ENCODE measurements at regions not wholly inside any gene's neighbourhood (a gene's known extent, or its start where the extent isn't known, plus 50 kb on each side); places are given as distances from the start of the nearest gene placed in this dataset.

DNA sequence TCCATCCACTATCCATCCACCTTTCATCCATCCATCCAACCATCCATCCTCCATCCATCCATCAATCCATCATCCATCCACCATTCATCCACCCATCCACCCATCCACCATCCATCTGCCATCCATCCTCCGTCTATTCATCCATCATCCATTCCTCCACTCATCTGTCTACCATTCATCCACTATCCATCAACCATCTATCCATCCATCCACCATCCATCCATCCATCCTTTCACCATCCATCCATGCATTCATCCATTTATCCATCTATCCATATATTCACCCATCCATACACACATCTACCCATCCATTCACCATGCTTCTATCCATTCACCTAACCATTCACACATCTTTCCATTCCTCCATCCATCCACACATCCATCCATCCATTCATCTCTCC lies 207.0 kb upstream of the CDH4 start:
- no peak for TF ChIP-seq CTCF (IDR thresholded peaks at IDR 0.05; ENCODE audit: insufficient read depth, low read depth, low read length)
- no peak overlapping the region for H3K4me3 ChIP-seq (ENCODE audit: low read depth, low read length)
- DNase-seq (ENCODE audit: low read depth) = no peak

GRCh38 chr20:61045876-61046585 lies 206.0 kb upstream of the CDH4 start:
- no peak for TF ChIP-seq CTCF (IDR thresholded peaks at IDR 0.05; ENCODE audit: insufficient read depth, low read depth, low read length)
- no peak for DNase-seq (ENCODE audit: low read depth)
- H3K4me3 ChIP-seq (ENCODE audit: low read depth, low read length) = no peak overlapping the region

GRCh38 chr20:61046721-61047351 lies 205.2 kb upstream of the CDH4 start:
- no peak for TF ChIP-seq CTCF (IDR thresholded peaks at IDR 0.05; ENCODE audit: insufficient read depth, low read depth, low read length)
- no peak for DNase-seq (ENCODE audit: low read depth)
- no peak overlapping the region for H3K4me3 ChIP-seq (ENCODE audit: low read depth, low read length)

GRCh38 chr20:61047515-61047914 lies 204.5 kb upstream of the CDH4 start:
- no peak overlapping the region for H3K4me3 ChIP-seq (ENCODE audit: low read depth, low read length)
- no peak for TF ChIP-seq CTCF (IDR thresholded peaks at IDR 0.05; ENCODE audit: insufficient read depth, low read depth, low read length)
- DNase-seq (ENCODE audit: low read depth) = no peak

DNA sequence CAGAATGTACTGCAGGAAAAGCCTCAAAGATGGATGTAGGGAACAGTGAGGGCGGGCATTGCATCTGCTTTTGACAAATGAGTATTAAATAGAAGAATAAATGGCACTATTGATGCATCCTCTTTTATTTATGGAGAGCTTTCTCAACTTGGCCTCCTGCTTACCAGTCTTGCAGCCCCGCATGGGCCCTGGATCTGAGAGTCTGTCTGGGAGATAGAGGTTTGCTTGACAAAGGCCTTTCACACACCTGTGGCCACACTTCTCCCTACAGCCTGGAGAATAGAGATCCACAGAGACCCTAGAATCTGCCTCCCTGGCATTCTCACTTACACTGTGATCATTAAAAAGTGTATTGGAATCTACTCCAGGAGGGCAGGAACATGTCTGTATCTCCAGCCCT lies 203.8 kb upstream of the CDH4 start:
- DNase-seq (ENCODE audit: low read depth) = no peak
- no peak overlapping the region for H3K4me3 ChIP-seq (ENCODE audit: low read depth, low read length)
- TF ChIP-seq CTCF (IDR thresholded peaks at IDR 0.05; ENCODE audit: insufficient read depth, low read depth, low read length) = no peak

GRCh38 chr20:61049684-61050083 lies 202.4 kb upstream of the CDH4 start:
- TF ChIP-seq CTCF (IDR thresholded peaks at IDR 0.05; ENCODE audit: insufficient read depth, low read depth, low read length) = no peak
- no peak overlapping the region for H3K4me3 ChIP-seq (ENCODE audit: low read depth, low read length)
- DNase-seq (ENCODE audit: low read depth) = no peak
